Vagina (tissue), 2 donors: ENCODE measurements at regions not wholly inside any gene's neighbourhood (a gene's known extent, or its start where the extent isn't known, plus 50 kb on each side); places are given as distances from the start of the nearest gene placed in this dataset.
"Not testable (repeated sequence)": the region's sequence is repeated elsewhere in the genome, so short reads cannot be mapped to it uniquely, and the experiment has no call there.

Experiments
- DNase-seq, 2 donors: peaks; one replicate each; pipeline ENCODE4 v3.0.0-alpha.2; 2017; ENCODE audit errors: extremely low spot score in 2 of 2
- H3K27ac ChIP-seq: fragments of 200-600 bp; sonication (generic); one replicate; pipeline ENCODE4 v1.5.1; 2019
- H3K27me3 ChIP-seq: fragments of 200-600 bp; sonication (generic); one replicate; pipeline ENCODE4 v1.5.1; 2019
- H3K36me3 ChIP-seq, 2 donors: fragments of 200-600 bp; sonication (generic); one replicate each; pipeline ENCODE4 v1.5.1; 2017 to 2019
- H3K4me1 ChIP-seq: fragments of 200-600 bp; sonication (generic); one replicate; pipeline ENCODE4 v1.5.1; 2019
- H3K4me3 ChIP-seq, 2 donors: fragments of 200-600 bp; sonication (generic); 1 replicate in 1 of 2; 2 replicates in 1 of 2; pipeline ENCODE4 v1.5.1; 2016 to 2019
- H3K9me3 ChIP-seq: fragments of 200-600 bp; sonication (generic); one replicate; pipeline ENCODE4 v1.5.1; 2019
- POLR2A ChIP-seq, 2 donors: fragments of 450-650 bp; IDR thresholded peaks; one replicate each; pipeline ENCODE4 v1.6.1; 2017; ENCODE audit warnings: antibody characterized with exemption in 2 of 2, mild to moderate bottlenecking in 2 of 2, moderate library complexity in 2 of 2
- POLR2AphosphoS5 ChIP-seq, 2 donors: sonication (generic); formaldehyde crosslinking; IDR thresholded peaks; one replicate each; pipeline ENCODE4 v1.9.0; 2017; ENCODE audit warnings: antibody characterized with exemption in 2 of 2, mild to moderate bottlenecking in 2 of 2, low read depth in 1 of 2; ENCODE audit not compliant: insufficient read depth in 1 of 2
- intact Hi-C: fragments of 100-400 bp; cut with DNase I; formaldehyde crosslinking; loops from one replicate; pipeline ENCODE4 v1.15.1; 2023
- TF ChIP-seq, protein P1 (sequence below), 3 experiments: fragments of 450-650 bp in 2 of 3; fragments of 200-600 bp in 1 of 3; sonication (generic) in 1 of 3; IDR thresholded peaks; one replicate each; pipeline ENCODE4 v1.5.1; 2017 to 2019; ENCODE audit warnings: antibody characterized with exemption in 3 of 3, mild to moderate bottlenecking in 2 of 3, moderate library complexity in 2 of 3

DNA sequence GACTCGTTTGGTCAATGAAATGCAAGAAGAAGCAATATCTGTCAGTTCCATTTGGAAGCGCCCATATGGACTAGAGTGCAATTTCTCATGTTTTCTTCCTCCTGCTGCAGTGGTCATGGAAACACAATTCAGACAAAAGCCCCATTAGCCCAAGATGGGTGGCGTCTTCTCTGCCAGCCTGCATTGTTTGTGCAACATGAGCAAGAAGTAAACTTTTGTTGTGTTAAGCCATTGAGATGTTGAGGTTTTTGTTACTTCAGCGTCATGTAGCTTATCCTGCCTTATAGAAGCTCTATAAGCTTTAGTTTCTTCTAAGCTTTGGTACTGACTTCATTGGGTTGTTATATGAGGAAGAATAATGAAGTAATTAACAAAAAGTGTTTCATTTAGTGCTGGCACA, 137.4 kb downstream of the NPIPB5 start:
- TF ChIP-seq POLR2AphosphoS5 (IDR thresholded peaks at IDR 0.05; ENCODE audit: insufficient read depth in 1 of 2, low read depth in 1 of 2): no peak
- TF ChIP-seq, protein P1, sequence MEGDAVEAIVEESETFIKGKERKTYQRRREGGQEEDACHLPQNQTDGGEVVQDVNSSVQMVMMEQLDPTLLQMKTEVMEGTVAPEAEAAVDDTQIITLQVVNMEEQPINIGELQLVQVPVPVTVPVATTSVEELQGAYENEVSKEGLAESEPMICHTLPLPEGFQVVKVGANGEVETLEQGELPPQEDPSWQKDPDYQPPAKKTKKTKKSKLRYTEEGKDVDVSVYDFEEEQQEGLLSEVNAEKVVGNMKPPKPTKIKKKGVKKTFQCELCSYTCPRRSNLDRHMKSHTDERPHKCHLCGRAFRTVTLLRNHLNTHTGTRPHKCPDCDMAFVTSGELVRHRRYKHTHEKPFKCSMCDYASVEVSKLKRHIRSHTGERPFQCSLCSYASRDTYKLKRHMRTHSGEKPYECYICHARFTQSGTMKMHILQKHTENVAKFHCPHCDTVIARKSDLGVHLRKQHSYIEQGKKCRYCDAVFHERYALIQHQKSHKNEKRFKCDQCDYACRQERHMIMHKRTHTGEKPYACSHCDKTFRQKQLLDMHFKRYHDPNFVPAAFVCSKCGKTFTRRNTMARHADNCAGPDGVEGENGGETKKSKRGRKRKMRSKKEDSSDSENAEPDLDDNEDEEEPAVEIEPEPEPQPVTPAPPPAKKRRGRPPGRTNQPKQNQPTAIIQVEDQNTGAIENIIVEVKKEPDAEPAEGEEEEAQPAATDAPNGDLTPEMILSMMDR (IDR thresholded peaks at IDR 0.05): no peak
- TF ChIP-seq POLR2A (IDR thresholded peaks at IDR 0.05): no peak
- no peaks in the 10 kb centered on the region for H3K4me1 ChIP-seq
- H3K4me3 ChIP-seq: no peak overlapping the region
- H3K27ac ChIP-seq: no peak overlapping the region
- DNase-seq: no peak
- H3K27me3 ChIP-seq: no peaks in the 10 kb centered on the region
- no peaks in the 10 kb centered on the region for H3K36me3 ChIP-seq
- intact Hi-C loops: no loop called here
- no peaks in the 10 kb centered on the region for H3K9me3 ChIP-seq

DNA sequence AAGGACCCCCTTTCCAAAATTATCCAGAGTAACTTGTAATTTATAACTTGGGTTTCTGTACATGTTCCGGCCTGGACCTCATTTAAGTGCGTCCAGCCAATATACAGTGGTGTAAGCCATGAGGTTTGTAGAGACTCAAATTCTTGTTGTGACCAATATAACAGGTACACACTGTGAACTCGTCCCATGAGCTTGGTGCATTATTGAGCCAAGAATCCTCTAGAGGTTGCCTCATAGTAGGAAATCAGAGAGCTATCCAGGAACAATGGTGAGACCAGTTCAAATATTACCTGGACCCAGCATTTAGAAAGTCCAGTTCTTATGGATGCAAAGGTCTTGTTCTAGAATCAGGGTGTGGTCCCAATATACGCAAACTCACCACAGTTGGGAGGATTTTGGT, 138.2 kb downstream of the NPIPB5 start:
- H3K27ac ChIP-seq: no peak overlapping the region
- no peaks in the 10 kb centered on the region for H3K27me3 ChIP-seq
- intact Hi-C loops: no loop called here
- no peak overlapping the region for H3K4me3 ChIP-seq
- no peaks in the 10 kb centered on the region for H3K4me1 ChIP-seq
- TF ChIP-seq POLR2AphosphoS5 (IDR thresholded peaks at IDR 0.05; ENCODE audit: insufficient read depth in 1 of 2, low read depth in 1 of 2): no peak
- no peaks in the 10 kb centered on the region for H3K9me3 ChIP-seq
- no peak for DNase-seq
- H3K36me3 ChIP-seq: no peaks in the 10 kb centered on the region

DNA sequence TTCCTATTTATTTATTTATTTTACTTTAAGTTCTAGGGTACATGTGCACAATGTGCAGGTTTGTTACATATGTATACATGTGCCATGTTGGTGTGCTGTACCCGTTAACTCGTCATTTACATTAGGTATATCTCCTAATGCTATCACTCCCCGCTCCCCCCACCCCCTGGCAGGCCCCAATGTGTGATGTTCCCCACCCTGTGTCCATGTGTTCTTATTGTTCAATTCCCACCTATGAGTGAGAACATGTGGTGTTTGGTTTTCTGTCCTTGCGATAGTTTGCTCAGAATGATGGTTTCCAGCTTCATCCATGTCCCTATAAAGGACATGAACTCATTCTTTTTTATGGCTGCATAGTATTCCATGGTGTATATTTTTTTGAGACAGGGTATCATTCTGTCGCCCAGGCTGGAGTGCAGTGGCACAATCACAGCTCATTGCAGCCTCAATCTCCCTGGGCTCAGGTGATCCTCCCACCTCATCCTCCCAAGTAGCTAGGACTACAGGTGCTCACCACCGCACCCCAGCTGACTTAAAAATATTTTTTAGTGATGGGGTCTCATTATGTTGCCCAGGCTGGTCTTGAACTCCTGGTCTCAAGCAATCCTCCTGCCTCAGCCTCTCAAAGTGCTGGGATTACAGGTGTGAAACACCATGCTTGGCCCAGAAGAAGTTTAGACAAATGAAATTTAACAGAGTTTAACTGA, 140.6 kb downstream of the NPIPB5 start:
- H3K27ac ChIP-seq, H3K27me3 ChIP-seq, H3K36me3 ChIP-seq, H3K4me3 ChIP-seq, intact Hi-C loops, DNase-seq, H3K4me1 ChIP-seq, H3K9me3 ChIP-seq: not testable (repeated sequence)

DNA sequence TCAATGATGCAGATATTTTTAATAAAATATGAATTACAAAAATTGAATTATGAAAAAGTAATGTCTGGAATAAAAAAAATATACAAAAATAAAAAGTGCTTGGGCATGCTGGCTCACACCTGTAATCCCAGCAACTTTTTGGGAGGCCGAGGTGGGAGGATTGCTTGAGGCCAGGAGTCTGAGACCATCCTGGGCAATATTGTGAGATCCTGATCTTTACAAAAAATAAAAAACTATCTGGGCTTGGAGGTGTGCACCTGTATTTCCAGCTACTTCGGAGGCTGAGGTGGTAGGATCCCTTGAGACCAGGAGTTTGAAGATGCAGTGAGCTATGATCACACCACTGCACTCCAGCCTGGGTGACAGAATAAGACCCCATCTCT, 141.8 kb downstream of the NPIPB5 start:
- TF ChIP-seq, protein P1 (IDR thresholded peaks at IDR 0.05): no peak
- TF ChIP-seq POLR2A (IDR thresholded peaks at IDR 0.05) (no peak), POLR2AphosphoS5 (IDR thresholded peaks at IDR 0.05; ENCODE audit: insufficient read depth in 1 of 2, low read depth in 1 of 2) (no peak)
- Histone ChIP-seq H3K27ac (no peak overlapping the region), H3K36me3 (no peaks in the 10 kb centered on the region), H3K27me3 (no peaks in the 10 kb centered on the region), H3K4me1 (no peaks in the 10 kb centered on the region), H3K9me3 (no peaks in the 10 kb centered on the region), H3K4me3 (no peak overlapping the region)
- peak in 1 of 2 donors; percentile 6 for DNase-seq
- intact Hi-C loops: no loop called here

DNA sequence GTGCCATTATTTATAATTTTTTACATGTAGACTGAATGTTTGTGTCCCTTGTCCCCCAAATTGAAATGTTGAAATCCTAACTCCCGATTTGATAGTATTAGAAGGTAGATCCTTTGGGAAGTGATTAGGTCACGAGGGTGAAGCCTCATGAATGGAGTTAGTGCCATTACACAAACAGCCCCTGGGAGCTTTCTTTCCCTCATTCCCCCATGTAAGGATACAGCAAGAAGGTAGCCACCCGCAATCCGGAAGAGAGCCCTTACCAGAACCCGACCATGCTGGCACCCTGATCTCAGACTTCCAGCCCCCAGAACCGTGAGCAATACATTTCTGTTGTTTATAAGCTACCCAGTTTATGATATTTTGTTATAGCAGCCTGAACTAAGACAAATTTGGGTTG, 143.2 kb downstream of the NPIPB5 start:
- Histone ChIP-seq H3K4me3 (no peak overlapping the region), H3K27me3 (no peaks in the 10 kb centered on the region), H3K4me1 (no peaks in the 10 kb centered on the region), H3K27ac (no peak overlapping the region), H3K9me3 (no peaks in the 10 kb centered on the region), H3K36me3 (no peaks in the 10 kb centered on the region)
- DNase-seq: peak in 1 of 2 donors; percentile 79
- TF ChIP-seq, protein P1 (IDR thresholded peaks at IDR 0.05): no peak
- no peak for TF ChIP-seq POLR2AphosphoS5 (IDR thresholded peaks at IDR 0.05; ENCODE audit: insufficient read depth in 1 of 2, low read depth in 1 of 2)
- no peak for TF ChIP-seq POLR2A (IDR thresholded peaks at IDR 0.05)
- intact Hi-C loops: no loop called here

DNA sequence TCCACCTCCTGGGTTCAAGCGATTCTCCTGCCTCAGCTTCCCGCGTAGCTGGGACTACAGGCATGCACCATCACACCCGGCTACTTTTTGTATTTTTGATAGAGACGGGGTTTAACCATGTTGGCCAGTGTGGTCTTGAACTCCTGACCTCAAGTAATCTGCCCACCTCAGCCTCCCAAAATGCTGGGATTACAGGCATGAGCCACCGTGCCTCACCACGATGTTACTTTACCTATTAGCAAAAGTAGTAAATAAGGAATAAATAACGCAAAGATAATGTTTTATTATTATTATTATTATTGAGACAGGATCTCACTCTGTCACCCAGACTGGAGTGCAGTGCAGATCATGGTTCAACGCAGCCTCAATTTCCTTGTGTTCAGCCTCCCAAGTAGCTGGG, 145.9 kb downstream of the NPIPB5 start:
- H3K9me3 ChIP-seq, H3K36me3 ChIP-seq, H3K27ac ChIP-seq, intact Hi-C loops, H3K4me1 ChIP-seq, H3K4me3 ChIP-seq, H3K27me3 ChIP-seq: not testable (repeated sequence)
- peak in 1 of 2 donors; percentile 29 for DNase-seq
